HG03280 (cell line): ENCODE measurements at regions not wholly inside any gene's neighbourhood (a gene's known extent, or its start where the extent isn't known, plus 50 kb on each side); places are given as distances from the start of the nearest gene placed in this dataset.

Experiments
- ATAC-seq: cut with Tn5 transposase; IDR thresholded peaks from one replicate; pipeline ENCODE4 v1.9.1; 2021; ENCODE audit warnings: mild to moderate bottlenecking, moderate library complexity; ENCODE audit not compliant: unreplicated experiment

GRCh38 chr3:81439108-81439507 lies 322.3 kb downstream of the GBE1 start:
- ATAC-seq = no peak

DNA sequence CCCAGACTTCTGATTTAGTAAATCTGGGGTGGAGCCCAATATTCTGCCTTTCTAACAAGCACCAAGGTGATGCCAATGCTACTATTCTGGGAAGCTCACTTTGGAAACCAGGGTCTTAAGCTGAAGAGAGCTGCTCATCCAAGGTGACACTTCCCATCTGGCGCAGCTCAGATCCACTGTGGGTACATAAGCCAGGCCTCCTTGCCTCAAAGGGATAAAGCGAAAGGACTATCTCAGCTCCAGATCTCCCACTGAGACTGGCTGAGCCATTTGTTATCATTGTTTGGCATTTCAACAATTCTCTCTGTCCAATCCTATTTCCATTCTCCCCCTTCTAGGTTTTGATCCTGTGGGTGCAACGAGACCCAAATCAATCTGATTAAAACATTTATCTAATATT lies 323.8 kb downstream of the GBE1 start:
- no peak for ATAC-seq

GRCh38 chr3:81436182-81436581 lies 325.3 kb downstream of the GBE1 start:
- no peak for ATAC-seq

GRCh38 chr3:81435050-81435449 lies 326.4 kb downstream of the GBE1 start:
- no peak for ATAC-seq

DNA sequence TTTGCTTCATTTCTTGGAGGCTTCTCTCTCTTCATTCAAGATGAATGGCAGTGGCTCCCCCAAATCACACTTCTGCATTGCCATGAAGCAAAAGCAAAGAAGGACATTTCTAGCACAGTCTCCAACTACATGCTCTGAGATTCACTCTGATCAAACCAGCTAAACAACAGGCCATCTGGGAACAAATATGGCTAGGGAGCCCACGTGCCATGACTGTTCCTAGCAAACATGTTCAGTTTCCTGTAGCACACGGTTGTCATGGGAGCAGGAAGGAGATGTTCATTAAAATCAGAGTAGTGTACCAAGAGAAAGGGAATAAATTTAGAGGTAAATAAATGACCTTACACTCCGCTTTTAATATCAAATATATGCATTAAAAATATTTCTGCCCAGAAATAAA lies 327.3 kb downstream of the GBE1 start:
- no peak for ATAC-seq

GRCh38 chr3:81433675-81434074 lies 327.8 kb downstream of the GBE1 start:
- ATAC-seq = no peak

DNA sequence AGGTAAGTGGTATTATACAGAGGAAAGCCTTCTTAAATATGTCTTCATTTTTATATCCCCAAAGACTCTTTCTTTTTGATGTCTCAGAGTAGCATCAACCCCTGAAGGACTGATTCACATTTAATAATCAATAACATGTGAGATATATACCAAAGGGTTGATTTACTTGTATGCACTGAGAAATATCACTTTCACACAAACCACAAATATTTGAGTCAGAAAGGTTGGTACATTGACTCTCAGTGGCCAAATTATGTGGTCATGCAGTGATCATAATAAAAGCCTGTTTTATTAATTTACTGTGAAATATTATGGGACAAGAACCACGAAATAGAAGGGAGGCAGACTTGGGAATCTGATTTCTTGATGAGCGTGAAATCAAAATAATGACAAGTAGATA lies 329.0 kb downstream of the GBE1 start:
- no peak for ATAC-seq

DNA sequence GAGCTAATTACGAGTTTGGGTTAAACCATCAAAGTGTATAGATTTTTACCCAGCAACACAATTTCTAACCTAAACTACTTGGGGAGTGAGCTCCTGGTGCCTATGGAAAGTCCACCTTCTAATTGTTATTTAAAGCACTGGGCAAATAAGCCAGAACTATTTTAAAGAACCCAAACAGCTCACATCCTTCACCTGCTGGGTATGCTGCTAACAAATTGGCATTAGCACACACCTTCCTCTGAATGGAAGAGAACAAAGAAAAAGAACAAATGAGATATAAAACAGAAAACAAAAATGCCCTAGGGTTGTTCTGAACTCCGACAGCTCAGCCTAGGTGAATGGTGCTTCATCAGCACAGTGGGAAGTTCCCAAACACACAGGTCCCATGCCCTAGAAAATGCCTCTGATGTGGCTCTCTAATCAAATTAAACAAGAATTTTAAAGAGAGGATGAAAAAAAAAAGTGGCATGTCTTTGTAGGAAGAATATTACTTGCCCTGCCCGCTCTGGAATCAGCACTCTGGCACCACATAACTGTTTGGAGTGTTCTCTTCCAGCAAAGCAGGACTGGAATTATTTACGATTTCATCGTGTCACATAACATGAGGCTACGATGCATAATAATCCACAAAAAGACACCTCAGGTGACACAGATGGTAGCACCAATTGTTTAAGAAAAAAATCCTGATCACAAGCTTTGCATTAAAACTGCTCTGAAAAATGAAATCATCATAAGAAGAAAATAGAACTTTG lies 334.4 kb downstream of the GBE1 start:
- no peak for ATAC-seq

- ATAC-seq = no peak
Measured at GRCh38 chr3:81425198-81425868, 336.1 kb downstream of the GBE1 start.

DNA sequence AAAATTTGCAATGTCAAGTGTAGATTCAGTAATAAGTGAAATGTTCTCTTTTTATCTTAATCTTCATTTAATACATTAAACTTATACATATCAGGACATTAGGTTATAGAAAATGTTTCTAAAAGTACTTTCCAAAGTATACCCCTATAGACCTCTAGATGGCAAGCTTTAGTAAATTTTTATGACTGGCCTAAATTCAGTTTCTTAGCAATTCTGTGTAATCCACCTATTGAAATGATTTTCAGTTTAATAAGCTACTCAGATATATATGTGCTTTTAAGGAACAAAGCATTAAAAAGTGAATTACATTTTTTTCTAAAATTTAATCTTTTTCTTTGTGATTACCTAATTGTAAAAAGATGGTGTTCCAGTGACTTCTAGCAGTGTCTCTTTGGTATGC lies 342.2 kb downstream of the GBE1 start:
- no peak for ATAC-seq

DNA sequence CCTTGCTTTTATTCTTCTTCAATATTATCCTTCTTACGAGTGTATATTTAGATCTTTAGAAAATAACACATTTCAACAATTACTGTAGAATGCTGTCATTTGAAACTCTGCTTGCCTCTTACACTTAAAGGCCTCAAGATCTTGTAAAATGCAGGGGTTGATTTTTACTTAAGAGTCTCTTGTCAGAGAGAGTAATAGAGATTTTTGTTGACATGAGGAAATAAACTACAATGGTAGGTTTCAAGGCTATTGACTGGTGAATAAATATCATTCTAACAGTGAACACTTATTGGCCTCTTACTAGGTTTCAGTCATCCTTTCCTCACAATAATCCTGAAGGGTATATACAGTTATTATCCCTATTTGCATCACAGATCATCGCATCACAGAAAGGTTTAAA lies 344.6 kb downstream of the GBE1 start:
- ATAC-seq = no peak

DNA sequence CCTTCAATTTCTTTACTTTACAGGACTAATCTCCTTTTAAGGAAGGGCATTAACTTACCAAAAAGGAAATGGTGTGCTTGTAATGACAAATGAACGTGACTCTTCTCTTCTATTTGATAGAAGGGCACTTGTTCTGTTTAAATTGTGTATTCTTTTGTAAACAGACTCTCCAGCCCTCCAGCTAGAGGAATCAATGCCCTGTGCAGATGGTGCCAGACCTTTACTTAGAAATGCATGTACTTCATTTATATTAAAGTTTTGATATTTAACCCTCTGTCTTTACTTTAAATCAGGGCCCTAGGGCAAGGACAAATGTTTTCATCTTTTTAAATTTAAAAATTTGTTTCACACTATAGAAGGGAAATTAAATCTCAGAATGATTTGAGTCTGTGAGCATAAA lies 355.1 kb downstream of the GBE1 start:
- ATAC-seq = no peak

DNA sequence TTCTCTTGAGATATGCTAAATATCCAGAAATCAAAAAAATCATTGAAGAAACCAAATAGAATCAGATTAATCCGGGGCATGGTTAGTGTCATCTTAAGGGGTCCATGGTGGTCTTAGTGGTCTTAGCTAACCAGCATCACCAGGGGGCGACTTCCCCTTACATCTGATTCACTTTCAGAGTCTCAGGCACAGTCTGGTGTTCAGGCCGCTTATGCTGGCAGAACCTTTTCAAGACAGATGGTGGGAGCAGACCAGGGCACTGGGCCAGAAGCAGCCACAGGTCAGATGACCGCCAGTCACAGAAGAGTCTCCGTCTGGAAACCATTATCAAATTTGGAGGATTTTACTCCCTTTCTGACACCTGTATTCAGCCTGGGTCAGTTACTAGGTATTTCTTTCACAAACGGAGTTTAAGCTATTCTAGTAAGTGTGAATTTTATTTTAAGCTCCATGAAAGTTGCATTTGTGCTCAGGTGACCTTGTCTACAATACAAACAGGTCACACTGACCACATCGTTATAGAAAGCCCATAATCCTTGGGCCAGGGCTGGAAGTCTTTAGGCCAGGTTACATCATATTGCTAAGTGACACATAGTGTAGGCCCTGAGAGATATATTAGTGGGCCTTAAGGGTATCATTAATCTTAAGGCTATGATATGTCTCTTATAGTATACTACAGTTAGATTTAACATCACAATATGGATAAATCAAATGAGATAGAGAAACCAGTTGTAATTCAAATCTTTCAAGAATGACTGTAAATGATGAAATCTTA lies 365.5 kb downstream of the GBE1 start:
- ATAC-seq = no peak

DNA sequence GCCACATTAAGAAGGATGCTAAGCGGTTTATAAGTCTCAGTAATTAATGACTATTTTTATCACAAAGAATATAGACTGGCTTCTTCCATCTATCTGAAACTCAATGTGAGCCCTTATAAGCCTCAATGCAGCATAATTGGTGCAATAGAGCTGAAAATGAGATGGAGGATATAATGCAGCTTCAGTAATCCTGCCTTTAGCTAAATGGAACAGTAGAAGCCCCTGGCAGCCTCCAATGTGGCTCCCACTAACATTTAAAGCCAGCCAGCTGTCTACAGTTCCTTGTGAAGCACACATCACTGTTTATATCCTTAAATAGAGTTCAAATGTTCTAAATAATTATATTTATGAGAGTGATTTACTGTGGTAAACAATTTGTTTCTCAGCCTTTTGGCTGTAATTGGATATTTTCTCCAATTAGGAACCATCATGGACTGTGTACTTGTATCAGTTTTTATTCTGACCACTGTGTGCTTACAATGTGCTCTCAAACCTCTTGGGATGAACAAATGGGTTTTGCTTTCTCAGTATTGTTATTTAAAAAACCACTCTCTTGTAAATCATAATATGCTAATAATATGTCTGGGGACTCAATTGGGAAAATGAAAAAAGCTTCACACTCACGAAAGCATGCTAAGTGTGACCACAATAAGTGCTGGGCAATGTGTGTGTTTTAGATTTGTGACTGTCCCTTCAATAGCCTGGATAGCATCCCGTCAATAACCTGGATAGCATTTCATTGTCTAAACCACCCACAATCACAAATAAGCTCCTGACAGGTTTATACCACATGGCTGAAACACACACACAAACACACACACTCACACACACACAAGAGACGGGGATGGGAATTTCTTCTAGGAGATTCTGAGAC lies 366.6 kb downstream of the GBE1 start:
- no peak for ATAC-seq

GRCh38 chr3:81393251-81393650 lies 368.2 kb downstream of the GBE1 start:
- no peak for ATAC-seq

- ATAC-seq = no peak
Measured at GRCh38 chr3:81390796-81391195, 370.6 kb downstream of the GBE1 start.

DNA sequence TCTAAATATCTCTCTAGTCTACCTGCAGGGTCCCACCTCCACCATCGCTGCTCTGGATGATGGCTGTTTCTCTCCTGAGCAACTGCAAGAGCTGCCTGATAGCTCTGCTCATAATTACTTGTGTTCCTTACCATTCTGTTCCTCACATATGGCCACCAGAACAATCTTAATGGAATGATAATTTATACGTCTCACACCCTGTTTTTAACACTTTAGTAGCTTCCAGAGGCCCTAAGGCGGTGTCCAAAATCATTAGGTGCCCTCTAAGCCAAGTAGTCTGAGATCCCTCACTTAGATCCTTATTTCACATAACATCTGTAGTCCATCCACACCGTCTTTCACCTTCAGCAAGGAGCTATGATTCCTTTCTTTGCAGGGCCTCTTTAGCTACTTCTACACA lies 373.3 kb downstream of the GBE1 start:
- ATAC-seq = no peak

- no peak for ATAC-seq
Measured at GRCh38 chr3:81382470-81382869, 379.0 kb downstream of the GBE1 start.

GRCh38 chr3:81380234-81380633 lies 381.2 kb downstream of the GBE1 start:
- no peak for ATAC-seq

- no peak for ATAC-seq
Measured at GRCh38 chr3:81378552-81379293, 382.7 kb downstream of the GBE1 start.
